Cerebellar nuclear complex (tissue), 1 donor: ENCODE measurements at regions not wholly inside any gene's neighbourhood (a gene's known extent, or its start where the extent isn't known, plus 50 kb on each side); places are given as distances from the start of the nearest gene placed in this dataset.
A peak's percentile ranks its signal among the peaks of the same experiment; 100 is the strongest.

Experiments used
- DNase-seq, 2 experiments: peaks; one replicate each; lab custom pipeline; 2025; lab: John Stamatoyannopoulos, UW

DNA sequence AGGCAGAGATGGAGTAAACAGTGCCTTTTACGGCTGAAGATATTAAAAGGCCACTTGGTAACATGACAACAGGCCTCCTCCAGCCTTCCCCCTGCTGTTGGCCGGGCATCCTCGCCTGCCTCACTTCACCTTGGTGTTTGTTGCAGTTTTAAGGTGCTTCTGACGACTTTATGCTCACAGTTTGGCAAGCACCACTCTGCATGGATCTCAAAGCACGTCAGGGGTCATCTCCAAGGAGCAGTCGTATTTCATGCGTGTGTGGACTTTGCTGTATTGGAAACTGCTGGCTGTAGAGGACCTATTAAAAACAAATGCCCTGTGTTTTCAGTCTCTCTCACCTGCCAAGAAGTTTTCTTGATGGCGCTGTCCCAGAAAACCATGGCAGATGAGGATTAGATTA is 483.1 kb downstream of the RPS24 start:
- DNase-seq: no peak

DNA sequence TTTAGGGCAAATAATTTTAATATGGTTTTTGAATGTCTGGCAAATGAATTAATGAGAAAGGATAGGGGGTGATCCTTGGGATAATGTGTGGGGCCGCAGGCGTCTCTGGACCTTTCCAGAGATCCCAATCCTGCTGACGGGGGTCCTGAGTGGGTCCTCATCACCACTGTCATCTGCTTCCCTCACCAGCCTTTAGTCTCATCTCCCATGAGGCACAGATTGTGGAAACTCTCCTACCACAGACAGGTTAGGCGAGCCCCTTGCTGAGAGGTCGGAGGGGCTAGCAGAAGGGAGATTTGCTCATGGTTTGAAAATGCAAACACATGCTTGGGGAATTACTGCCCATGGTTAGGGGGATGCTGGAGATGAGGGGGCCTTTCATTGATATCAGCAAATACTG is 484.6 kb downstream of the RPS24 start:
- no peak for DNase-seq

DNA sequence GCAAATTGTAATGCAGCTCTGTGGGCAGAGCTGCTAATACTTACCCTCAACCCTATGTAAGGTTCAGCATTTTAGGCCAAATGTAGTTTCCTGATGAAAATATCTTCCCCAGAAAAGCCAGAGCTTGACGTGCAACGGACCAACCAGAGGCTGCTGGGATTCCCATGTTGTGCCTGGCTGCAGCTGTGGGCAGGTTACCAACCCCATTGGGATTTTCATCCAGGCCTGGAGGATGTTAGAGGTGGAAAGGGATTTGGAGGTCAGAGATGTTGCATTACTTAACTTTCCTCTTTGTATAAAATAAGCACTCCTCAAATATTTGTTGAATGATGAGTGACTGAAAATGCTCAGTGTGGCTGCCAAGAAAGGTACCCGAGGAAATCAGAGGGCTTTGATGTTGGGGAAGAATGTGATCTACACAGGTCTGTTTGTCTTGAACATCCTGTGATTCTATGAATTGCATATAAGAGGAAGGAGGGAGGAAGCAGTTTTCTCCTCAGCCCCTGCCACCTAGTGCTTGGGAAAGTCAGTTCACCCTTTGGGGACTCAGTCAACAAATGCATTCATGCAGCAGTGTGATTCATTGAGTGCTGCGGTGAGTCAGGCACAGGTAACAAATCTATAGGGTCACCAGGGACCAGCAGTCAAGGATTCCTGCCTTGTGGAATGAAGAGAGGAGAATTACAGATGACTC is 487.2 kb downstream of the RPS24 start:
- no peak for DNase-seq

DNA sequence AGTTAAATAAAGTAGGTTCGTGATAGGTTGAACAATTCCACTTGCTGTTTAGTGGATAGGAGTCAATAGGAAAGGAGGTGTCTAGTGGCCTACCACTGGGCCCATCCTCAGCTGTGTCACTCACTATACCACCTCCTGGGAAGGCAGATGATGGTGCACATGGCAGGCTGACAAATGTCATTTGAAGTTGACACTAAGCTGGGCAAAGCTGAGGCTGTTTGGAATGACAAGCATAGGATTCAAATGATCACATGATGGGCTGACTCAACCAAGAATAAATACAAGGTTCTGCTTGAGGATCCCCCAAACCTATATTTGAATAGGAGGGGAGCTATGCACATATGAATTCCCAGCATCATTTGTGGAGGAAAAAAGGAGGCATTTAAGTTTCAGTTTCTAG is 489.8 kb downstream of the RPS24 start:
- no peak for DNase-seq

DNA sequence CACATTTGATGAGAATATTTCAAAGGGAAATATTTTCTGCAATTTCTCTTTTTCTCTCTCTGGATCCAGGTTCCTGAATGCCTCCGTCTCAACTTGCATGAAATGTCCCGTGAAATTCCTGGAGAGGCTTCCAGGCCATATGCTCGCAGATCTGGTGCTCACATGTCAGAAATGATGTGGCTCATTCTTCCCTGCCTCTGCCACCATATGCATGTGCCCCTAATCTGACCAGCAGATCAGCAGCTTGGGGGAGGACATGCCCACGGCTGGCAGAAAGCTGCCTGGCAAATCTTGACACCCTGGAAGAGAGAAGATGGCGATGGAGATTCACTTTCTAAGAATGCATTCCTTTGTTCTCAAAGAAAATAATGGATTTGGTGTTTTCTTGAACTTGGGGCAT is 490.7 kb downstream of the RPS24 start:
- DNase-seq: peak in 1 of 2 experiments; percentile 8

DNA sequence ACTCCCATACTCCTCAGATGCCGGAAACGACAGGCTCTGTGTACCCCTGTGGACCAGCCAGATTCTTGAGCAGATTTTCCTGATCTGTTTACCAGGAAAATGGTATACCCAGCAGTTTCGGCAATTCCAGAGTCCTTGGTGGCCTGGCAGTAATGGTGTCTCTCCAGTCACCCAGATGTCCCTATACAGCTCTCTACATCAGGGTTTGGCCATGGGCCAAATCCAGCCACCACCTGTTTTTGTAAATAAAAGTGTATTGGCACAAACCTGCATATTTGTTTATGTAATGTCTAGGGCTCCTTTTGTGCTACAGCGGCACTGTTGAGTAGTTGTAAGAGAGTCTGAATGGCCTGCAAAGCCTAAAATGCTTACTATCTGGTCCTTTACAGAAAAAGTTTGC is 491.3 kb downstream of the RPS24 start:
- no peak for DNase-seq

DNA sequence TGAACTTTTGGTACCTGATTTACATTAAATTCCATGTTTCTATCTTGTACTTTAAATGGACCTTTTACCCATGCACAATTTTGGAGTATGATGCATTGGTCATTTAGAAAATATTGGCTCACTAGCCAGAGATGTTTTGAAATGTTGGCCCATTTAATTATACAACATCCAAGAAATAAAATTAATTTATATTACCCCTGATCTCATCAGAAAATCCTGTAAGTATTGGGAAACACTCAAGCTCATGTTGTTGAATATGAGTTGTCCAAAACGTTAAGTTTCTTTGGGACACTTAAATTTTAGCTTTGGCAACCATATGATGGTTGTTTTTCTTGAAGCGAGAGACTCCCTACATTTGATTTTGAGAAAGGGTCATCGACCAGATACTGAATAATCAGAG is 492.7 kb downstream of the RPS24 start:
- DNase-seq: no peak

DNA sequence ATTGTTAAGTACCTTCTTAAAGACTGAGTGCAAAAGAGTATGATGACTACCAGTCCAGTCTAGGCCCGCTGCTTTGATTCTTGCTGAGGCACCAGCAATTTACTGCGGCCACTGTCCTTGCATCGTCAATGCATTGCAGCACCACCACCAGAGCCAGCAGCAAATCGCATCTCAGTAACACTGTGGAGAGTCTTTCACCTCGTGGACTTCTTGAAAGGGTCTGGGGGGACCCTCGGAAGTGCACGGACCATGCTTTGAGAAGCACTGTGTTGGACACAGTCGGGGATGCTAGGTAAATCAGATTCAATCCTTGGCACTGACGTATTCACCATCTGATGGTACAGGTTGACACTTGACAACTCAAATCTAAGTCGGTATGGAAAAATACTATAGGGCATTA is 493.6 kb downstream of the RPS24 start:
- no peak for DNase-seq

DNA sequence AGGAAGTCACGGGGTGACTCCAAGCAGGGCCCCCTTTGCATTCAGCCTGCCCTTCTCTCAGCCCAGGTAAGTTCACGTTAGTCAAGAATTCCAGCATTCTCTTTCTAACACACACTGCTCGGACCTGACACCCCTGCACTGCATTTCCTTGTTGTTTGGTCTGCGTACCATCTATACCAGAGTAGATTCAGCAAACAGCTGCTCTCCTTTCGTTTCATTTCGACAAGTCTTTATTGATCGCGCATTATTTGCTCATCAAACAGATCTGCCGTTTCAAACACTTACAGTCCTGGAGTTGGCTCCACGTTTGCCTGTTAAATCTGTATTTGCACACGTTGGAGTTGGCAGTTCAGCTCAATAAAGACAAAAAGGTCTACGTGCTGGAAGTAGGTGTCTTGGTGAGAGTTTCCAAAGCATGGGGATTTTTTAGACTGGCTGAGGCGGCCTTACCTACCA is 495.1 kb downstream of the RPS24 start:
- no peak for DNase-seq

DNA sequence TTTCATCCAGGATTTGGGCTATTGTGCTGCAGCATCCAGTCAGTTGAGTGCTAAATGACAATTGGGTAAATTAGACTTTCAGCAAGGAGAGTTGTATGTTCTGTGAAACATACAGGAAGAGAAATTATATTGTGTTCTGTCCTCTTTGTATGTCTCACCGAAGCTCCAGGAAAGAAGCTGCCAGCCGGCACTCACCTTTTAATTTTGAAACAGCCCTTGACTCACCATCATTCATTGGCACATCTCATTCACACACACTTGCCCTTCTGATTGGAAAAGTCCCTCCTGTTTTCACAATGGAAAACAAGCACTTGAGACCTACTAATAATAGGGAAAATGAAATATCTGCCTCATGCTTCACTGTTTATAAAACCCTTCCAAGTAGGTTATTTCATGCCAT is 495.6 kb downstream of the RPS24 start:
- DNase-seq: no peak

DNA sequence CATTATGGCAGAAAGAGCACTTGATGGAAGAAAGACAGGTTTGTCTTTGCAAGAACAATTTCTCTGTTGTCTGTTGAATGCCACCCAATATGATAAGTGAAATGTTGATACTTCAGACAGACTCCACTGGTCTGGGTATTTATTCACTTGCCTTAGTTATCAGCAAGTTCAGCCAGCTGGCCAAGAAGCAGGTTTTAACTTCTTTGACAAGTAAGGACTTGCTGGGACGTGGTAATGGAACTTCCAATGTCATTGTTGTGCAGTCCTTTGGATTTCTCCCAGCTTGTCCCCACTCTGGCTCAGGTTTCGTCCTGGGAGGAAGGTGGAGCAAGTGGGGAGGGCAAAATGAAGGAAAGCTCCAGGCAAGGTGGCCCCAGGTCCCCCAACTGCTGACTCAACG is 497.4 kb downstream of the RPS24 start:
- no peak for DNase-seq

DNA sequence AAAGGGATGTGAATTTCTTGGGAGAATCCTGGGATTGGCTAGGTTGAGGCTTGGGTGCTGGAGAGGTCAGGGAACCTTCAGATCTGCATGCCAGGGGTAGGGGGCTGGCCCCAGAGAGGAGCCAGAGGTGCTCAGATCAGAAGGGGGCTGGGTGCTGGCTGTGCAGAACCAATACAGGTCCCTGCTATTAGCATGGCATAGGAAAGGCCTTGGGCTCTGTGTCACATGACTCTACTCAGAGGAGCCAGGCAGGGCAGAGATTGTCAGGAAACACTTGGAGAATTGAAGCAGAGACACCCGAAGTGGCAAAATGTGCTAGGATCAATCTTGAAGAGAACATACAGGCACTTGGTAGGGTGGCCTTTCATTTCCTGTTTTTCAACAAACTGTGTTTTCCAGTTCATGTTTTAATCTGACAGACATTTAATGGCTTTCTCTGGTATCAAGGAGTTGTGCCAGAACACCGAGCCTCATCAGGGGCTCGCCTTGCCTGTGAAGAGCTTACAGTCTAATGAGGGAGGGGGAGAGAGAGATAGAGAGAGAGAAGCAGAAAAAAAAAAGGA is 498.9 kb downstream of the RPS24 start:
- DNase-seq: no peak

DNA sequence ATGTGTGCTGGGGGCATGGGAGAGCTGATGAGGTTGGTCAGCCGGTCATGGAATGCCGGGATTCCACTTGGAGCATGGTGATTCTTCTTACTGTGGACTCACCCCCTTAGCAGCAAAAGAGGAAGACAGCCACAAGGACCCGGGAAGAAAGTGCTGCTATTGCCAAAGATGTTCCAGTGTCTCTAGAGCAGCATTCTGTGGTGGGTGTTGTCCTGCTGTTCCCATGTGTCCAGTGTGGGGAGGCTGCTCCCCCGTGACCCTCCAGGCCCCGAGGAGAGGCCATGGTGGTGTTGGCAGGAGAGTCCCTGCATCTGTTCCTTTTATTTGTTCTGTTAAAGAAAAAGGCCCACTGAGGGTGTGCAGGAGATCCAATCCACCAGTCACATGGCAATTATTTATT is 499.4 kb downstream of the RPS24 start:
- DNase-seq: no peak

DNA sequence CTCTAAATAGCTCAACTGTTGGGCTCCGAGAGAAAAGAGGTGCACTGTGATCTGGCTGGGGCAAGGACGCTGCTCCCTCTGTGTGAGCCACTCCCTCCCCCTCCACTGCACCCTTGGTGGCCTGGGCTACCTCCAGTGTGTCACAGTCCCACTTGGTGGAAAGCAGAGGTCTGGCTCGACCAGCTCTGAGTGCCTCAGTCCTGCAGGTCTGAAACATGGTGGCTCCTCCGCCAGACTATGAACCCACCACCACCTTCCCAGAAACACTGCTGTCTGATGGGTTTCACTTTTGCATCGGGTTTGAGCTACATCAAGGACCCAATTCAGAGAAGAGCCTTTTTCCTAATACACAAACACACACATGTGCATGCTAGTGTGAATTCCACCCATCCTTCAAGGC is 500.1 kb downstream of the RPS24 start:
- DNase-seq: no peak

DNA sequence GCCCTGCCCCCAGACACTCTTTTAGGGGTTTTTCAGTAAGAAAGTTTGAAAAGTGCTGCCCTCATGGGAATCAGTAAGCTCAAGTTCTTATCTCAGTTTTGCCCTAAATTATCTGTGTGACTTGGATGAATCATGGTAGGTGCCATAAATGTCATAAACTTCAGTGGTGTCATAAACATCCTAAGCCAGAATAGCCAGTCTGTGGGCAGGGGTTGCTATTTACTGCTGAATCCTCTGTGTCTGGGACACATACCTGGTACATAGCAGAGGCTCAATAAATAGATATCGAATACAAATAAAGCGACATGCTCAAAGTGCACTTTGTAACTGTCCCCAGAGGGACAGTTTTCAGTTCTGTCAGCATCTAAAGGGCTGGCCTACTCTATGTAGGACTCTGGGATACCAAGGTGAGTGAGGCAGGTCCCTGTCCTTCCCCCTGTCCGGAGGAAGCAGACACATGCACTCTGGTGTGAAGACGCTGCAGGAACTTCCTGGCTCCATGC is 502.1 kb downstream of the RPS24 start:
- no peak for DNase-seq

DNA sequence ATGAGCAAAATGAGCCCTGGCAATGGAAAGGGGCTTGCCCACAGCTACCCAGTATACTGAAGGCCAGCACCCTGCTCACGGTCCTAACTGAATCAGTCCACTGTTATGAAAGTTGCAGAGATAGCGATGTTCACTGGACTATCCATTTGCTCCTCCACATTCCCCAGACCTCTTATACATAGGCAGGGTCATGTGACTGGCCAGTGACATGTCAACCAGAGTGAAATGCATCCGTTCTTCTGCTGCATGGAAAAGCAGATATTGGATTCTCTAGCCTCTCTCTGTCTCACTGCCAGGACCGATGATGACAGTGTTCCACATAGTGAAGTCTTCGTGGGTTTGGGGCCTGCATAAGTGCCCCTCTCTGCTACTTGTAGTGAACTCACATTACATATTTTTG is 503.4 kb downstream of the RPS24 start:
- DNase-seq: no peak

DNA sequence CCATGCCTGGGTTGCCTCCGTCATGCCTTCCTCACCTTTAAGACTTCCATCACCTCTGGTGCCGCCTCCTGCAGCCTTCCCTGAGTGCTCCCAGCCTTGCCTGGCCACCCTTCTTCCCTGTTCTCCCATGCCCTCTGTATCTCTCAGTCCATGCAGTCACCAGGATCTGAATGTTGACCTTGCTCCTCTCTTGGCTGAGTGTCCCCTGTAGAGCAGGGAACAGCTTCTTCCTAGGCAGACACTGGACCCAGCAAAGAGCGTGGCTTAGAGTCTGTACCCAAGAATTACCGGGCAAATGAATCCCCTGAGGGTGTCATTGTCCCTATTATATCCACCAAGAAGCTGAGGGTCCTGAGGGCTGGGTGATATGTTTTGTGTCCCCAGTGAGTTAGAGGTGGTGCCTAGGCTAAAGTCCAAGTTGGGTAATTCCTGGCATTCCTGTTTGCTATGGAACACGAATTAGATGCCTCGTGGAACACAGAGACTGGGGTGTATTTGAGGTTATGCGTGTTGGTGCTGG is 505.6 kb downstream of the RPS24 start:
- DNase-seq: no peak

DNA sequence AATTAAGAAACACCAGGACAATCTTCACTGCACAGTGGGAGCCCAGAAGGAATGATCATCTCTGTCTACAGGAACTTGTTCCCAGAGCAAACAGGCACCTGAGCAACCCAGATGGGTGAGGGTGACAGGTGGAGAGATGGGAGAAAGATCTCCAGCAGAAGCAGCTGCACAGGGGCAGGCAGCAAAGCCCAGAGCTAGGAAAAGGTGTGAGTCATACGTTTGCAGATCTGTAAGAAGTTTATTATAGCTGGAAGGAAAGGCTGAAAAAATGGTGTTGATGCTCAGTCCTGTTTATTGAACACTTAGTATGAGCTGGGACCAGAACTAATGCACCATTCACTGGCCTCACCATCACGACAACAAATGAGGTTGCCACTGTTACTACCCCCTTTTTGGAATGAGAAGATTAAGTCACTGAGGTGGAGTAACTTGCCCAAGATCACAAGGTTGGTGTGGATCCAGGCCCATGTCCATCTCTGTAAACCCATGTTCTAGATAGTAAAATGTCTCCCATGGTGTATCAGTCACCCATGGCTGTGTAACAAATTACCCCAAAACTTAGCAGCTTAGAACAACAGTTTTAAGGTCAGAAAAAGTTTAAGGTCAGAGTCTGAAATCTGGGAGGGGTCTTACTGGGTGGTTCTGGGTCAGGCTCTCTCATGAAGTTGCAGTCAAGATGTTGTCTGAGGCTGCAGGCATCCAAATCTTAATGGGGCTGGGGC is 506.9 kb downstream of the RPS24 start:
- no peak for DNase-seq

DNA sequence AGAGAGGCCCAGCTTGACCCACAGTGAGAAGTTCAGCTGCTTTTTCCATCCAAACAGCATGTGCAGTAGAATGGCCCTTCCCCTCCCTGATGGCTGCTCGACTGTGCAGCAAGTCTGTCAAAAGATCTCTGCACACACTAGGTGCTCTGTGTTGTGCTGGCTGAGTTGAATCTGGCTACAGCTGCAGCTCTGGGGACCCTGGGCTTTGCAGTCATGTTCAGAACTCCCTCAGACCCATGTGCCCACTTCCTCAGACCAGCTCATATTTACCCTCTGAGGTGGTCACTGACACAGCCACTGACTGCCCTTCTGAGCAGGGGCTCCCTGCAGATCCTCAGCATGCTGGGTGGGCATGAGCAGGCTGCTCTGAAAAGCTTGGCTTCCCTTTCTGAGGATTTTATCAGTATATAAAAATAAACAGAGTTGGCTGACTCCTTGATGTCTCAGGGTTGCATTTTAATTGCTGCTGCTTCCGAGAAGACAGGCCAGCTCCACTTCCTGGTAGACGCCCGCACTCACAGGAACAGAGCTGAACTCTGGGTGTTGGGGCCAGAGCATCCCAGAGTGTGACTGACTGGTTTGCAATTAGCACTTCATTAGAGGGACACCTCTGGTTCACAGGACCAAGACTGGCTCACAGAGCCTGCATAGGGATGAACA is 507.9 kb downstream of the RPS24 start:
- no peak for DNase-seq

DNA sequence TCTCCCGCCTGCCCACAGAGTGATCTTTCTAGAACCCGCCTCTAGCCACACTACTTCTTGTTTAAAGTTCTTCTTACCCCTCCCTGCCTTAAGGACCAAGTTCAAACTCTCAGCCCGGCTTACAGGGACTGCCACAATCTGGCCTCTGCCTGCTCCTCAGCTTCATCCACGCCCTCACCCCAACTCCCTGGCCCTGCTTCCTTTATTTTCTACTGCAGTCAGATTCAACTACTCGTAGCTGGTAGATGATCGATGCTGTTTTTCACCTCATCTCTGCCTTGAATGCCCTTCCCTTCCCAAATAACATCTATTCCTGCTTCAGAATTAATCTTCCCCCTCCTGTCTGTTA is 508.5 kb downstream of the RPS24 start:
- DNase-seq: no peak

DNA sequence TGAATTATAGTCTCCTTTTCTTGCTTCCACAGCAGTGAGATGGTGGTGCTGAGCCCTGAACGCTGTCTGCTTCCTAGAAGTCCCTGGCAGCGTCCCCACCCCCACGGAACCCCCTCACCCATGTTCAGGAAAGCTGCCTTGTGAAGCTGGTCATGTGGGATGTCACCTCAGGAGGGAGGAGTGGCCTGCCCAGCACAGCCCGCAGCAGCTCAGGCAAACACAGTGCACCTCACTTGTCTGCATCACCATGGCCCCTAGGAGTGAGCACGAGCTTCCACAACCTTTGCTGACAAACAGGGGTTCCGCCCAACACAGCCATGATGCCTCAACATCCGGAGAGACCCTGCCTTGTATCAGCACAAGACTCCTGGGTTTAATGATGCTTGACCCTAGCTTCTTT is 508.9 kb downstream of the RPS24 start:
- no peak for DNase-seq

DNA sequence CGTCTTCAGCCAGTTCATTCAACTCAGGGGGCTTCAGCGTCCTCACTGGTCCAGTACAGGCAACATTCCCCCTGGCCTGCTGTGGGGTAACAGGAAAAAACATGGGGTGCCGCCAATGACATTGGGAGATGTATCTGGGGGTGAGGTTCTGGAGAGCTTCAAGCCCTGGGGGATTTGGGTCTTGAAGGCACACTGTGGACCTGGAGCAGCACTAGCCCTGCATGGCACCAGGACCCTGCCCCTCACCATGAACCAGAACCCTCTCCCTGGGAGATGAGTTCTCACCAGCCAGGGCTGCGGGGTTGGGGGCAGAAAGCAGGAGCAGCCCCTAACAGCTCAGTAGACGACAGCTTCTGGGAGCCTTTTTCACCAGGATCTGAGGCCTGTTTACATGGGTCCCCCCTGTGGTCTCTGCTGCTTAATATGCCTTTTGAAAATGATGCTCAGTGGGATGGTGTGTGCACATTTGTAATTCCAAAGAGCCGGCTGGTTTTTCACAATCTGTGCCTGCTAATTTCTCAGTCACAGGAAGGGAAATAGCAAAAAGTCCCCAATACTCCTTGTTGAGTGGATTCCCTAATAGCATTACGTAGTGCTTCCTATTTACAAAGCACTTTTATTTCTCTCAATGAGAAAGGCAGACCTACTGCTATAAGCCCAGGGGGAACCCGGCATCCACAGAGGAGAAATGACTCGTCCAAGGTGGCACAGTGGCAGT is 509.5 kb downstream of the RPS24 start:
- no peak for DNase-seq
